GM21717 (cell line): ENCODE measurements at regions not wholly inside any gene's neighbourhood (a gene's known extent, or its start where the extent isn't known, plus 50 kb on each side); places are given as distances from the start of the nearest gene placed in this dataset.

ENCODE experiments used
- ATAC-seq: cut with Tn5 transposase; IDR thresholded peaks from one replicate; pipeline ENCODE4 v1.9.1; 2021; ENCODE audit warnings: mild to moderate bottlenecking, moderate library complexity; ENCODE audit not compliant: unreplicated experiment

DNA sequence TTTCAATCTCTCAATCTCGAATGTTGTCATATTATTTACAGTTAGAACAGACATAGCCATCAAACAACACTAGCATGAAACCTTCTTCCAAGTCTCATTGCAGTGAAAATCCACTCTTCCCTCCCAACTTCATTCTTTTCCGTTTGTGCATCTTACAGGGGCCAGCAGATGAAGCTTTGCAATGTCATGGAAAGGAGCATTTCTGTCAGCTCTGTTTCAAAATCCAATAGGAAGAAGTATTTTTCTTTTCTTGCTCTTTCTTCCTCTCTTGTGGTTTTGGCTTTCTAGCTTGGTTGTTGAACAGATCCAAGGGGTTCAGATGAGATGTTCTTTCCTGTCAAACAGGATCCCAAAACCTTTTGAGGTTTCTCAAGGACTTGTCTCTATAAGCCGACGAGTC, 416.6 kb downstream of the AEBP2 start:
- no peak for ATAC-seq

DNA sequence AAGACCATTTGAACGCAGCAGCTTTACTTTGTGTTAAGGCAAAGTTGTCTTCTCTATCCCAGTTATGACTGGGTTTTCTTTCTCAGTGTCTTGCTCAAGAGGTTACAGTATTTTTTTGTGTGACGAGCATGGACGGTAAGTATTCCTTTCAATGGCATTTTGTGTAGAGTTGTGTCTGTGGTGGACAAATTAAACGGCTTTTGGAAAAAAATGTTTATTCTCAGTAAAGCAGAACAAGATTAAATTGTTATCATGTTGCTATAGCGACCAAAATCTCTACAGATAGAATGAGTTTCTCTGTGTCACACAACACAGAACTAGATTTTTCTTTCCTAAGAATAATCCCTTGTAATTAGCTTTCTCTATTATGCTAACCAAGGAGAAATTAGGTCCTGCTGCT, 417.1 kb downstream of the AEBP2 start:
- ATAC-seq = no peak

DNA sequence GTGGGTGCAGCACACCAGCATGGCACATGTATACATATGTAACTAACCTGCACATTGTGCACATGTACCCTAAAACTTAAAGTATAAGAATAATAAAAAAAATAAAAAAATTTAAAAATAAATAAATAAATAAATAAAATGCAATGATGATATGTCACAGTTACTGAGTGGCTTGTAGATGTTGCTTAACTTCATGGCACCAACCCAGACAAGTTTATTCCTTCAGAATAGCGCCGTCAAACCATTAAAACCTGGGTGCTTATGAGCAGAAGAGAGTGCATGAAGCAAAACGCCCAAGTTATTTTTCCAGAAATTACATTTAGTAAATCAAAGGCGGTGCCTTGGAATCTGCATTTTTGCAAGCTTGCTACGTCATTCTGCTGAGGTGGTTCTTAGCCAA, 417.9 kb downstream of the AEBP2 start:
- ATAC-seq = no peak

DNA sequence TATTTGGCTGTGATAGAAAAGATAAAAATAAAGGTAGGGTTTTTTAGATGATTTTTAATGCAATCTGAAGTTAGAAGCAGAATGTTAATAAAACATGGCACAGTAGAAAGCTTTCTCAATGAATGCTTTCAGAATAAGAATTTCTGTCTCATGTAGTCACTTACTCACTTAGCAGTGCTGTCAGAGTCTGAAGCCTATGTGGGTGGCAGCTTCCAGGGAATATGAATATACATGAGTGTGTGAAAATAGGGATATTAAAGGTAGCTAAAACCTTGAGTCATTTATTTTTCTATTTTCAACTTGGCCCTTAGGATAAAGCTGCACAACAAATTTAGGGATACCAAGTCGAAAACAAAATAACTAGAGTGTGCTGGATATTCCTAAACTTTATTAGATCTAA, 427.9 kb downstream of the AEBP2 start:
- no peak for ATAC-seq

DNA sequence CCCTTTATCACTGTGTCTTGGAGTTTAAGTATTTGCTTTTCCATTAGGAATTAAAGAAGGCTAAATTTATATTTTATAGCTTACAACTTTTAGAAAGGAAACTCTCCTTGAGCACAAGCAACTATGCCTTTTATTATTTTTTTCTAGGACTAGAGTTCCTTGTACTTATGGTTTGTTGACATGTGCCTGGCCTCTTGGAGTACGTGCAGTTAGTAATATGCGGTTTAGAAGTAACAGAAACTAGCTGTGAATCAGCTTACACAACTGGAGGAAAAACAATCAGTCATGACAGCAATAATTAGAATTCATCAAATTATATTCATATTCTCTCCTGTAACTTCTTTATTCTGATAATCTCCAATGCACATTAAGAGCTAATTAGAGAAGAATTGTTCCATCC, 428.7 kb downstream of the AEBP2 start:
- ATAC-seq = no peak

- ATAC-seq = no peak
Measured at GRCh38 chr12:19869413-19869812, 430.1 kb downstream of the AEBP2 start.

DNA sequence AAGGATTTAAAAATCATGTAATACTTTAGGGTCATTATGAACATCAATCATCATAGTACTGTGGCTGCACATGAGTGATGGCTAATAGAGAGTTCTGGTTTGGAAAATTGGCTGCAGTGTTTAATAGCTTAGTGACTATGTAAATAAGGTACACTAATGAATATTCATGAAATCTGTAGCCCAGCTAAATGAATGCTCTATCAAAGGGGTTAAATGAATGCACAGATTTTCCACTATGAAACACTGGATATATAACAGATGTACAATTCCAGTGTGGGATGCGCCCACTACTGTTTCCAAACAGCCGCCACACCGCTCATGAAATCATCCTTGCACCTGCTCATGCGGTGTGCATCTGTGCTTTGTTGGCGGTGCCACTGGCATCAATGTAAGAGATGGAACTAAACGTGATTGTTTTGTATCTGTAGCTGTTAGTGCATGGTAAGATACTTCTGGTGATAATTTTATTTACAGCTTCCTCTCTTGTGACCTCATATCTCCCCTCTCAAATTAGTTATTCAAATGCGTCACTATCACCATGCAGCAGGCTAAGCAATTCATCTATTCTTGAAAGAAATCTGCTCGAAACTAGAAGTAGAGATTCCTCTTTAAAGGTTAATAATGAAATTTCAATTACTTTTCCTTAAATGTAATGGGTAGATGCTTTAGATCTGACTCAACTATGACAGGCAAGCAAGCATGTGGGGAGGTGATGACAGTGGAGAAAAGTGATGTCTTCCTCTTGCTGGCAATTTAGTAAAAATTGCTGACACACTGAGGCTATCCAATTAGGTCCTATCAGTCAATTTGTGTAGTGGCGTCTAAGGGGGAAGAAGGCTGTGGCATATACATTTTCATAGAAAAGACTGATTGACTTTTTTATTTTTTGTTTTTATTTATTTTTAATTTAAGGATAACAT, 433.6 kb downstream of the AEBP2 start:
- ATAC-seq = no peak

GRCh38 chr12:19880076-19880475, 440.8 kb downstream of the AEBP2 start:
- no peak for ATAC-seq

DNA sequence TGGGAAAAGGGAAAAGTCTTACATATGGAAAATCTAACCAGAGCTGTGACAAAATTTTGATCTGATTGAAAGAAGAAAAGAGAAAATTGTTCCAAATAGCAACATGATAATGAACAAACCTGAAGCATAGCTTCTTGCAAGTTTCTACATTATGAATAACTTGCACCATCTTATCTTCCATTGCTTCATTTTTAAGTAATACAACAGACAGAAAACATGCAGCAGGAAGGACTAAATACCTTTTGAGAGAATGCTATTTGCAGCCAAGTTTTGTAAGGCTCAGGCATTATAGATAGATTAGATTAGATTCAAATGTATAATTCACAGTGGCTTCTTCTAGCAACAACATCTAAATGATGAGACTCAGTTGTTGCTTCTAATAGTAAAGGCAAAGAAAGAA, 441.4 kb downstream of the AEBP2 start:
- no peak for ATAC-seq

DNA sequence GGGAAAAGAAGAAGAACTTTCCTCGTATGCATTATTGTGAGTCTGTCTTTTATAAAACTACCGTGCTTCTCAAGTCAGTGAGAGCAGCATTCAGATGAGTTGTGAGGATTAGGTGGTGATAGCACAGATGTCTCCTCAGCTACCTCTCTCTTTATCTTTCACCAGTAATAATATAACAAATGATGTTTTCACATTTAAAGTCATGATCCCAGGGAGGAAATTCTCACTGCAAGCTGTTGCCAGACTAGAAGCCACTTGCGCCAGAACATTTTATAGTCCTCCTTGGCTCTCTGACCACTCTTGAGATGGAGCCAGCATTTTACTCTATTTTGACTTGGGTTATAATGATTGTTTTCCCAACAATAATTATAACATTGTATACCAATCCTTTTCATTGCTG, 443.1 kb downstream of the AEBP2 start:
- ATAC-seq = no peak

DNA sequence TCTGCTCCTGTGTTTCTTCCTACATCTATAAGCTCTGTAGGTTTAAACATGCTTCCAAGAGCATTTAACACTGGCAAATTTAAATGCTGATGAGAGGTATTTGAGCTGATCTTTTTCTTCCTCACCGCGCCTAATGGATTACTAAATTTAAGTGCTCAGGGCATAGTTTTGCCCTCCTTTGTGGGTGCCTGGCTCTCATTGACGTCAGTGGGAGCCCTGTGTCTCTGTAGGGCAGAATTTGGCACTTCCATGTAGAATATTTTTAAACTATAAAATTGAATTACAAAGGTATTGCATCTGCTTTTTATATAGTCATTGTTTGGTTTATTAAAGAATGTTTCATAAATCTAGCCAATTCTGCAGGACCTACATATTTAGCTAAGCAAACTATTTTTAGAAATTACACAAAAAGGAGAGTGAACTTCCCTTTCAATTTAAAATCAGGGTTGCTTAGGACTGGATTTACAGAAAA, 444.8 kb downstream of the AEBP2 start:
- ATAC-seq = no peak

DNA sequence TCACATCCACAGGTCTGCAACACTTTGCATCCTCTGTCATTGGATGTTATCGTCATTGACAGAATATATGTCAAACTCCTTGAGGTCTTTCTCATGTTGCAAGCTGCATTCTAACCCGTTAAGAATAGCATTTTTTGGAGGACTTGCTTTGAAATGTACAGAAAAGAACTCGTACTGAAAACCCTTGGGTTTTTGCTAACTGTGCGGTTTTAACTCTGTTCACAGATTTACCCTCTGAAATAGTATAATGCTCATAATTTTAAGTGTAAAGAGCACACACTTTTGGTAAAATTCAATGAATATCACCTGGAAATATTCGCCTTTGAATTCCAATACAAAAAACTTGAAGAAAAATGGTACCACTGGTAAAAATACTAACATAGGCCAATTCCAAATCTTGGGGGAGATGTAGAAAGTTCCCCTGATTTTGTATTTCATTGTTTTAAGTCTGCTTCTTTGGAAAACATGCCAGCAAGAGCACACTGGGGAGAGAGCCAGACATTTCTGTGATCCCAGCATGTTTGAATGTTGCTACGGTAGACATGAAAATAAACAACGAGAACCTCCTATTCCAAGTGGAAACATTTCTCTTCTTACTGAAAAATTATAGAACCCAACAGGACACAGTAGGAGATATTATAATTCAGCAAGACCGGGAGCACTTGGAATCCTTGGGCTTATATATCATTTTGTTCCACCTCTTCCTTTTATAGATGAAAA, 446.0 kb downstream of the AEBP2 start:
- ATAC-seq = no peak

GRCh38 chr12:19886065-19886464, 446.8 kb downstream of the AEBP2 start:
- ATAC-seq = no peak

- ATAC-seq = no peak
Measured at GRCh38 chr12:19886639-19887064, 447.4 kb downstream of the AEBP2 start.

DNA sequence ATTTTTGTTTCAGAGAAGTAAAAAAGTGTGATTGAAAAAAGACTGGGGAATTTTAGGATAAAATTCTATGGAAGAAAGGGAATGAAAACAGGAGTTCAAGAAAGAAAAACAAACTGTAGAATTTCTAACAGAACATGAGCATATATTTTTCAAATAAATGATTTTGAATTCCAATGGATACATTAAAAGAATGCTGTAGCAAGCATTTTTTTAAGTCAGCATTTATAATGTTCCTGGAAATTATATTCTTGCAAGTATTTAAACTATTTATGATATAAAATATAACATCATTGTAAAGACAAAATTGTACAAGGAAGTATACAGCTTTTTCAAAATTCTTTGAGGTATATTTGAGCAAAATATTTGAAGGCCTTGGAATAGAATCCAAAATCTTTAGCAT, 450.7 kb downstream of the AEBP2 start:
- ATAC-seq = no peak

GRCh38 chr12:19891936-19892591, 452.8 kb downstream of the AEBP2 start:
- ATAC-seq = no peak

GRCh38 chr12:19893514-19893913, 454.2 kb downstream of the AEBP2 start:
- no peak for ATAC-seq

- no peak for ATAC-seq
Measured at GRCh38 chr12:19894050-19894449, 454.8 kb downstream of the AEBP2 start.

DNA sequence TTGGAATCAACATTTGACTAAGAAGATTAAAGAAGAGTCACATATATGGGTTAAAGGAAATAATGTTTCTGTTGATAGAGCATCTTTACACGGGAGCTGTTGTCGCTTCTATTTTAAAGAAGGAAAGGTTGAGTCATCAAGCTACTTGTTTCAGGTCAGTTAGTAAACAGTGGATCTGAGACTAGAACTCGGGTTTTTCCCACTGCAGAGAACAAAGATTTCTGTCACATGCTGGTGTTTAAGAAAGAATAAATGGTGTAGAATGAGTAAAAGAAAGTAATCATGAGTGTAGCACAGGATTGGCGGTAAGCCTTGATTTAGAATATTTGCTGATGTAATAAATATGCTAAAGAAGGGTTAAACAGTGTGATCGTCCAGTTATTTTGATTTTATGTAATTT, 455.5 kb downstream of the AEBP2 start:
- ATAC-seq = peak; percentile 93

- ATAC-seq = no peak
Measured at GRCh38 chr12:19895246-19896020, 456.1 kb downstream of the AEBP2 start.

DNA sequence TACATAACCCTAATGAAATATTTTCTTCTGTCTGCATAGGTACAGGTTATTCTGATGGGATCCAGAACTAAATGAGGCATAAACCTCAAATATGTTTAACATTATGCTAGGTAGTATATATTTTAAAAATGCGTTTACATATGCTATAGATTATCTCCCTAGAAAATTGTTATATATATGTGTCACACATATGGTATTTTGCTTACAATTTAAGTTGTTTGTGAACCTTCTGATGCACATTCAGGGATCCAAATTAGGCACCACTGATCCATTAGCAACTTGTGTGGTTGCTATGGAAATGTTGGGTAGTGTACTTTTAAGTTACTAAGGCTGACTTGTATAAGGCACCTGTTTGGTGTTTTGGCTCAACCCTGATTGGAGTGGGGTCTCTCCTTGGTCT, 456.7 kb downstream of the AEBP2 start:
- ATAC-seq = no peak
